ENCODE measurements at regions not wholly inside any gene's neighbourhood (a gene's known extent, or its start where the extent isn't known, plus 50 kb on each side); places are given as distances from the start of the nearest gene placed in this dataset.

DNA sequence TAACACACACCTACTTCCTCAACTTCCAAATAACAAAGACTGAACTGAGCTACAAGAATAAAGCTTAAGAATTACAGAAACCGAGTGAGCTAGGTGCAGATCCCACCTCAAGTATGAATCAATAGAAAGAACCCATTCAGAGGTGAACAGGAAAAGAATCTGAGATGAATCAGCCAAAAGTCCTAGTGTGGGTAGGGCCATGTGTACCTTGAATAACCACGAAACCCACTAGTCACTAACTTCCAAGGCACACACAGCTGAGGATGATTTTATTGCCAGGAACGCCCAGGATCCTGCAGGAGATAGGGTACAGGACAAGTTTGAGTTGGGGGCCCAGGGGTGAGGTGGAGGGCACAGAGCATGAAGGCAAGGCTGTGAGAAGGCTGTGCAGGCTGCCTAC, 99.7 kb upstream of the REG3A start (continued):
- TF ChIP-seq, protein P1, sequence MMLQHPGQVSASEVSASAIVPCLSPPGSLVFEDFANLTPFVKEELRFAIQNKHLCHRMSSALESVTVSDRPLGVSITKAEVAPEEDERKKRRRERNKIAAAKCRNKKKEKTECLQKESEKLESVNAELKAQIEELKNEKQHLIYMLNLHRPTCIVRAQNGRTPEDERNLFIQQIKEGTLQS (IDR thresholded peaks at IDR 0.05; ENCODE audit: insufficient read depth, low read depth, low read length) = no peak

All from H1 (cell line).